ENCODE measurements at regions not wholly inside any gene's neighbourhood (a gene's known extent, or its start where the extent isn't known, plus 50 kb on each side); places are given as distances from the start of the nearest gene placed in this dataset.

GRCh38 chr4:54937501-54937900, 187.9 kb downstream of the KDR start:
- 21 to 31% methylated on average over 2 of the region's 2 CpGs for WGBS, 2 donors
- H3K27me3 ChIP-seq: no peaks in the 10 kb centered on the region
- H3K27ac ChIP-seq: no peak overlapping the region
- intact Hi-C loops (cut with DNase I): no loop called here
- no peaks in the 10 kb centered on the region for H3K9me3 ChIP-seq
- TF ChIP-seq CTCF (IDR thresholded peaks at IDR 0.05) (no peak), POLR2A (IDR thresholded peaks at IDR 0.05) (no peak)
- H3K4me3 ChIP-seq (replicated peaks in 1 of 3): no peak overlapping the region
- no peaks in the 10 kb centered on the region for H3K4me1 ChIP-seq
- DNase-seq: no peak
- H3K36me3 ChIP-seq: no peaks in the 10 kb centered on the region

- TF ChIP-seq POLR2A (IDR thresholded peaks at IDR 0.05): no peak
- no peak for TF ChIP-seq CTCF (IDR thresholded peaks at IDR 0.05)
- no peak for DNase-seq
- H3K4me3 ChIP-seq (replicated peaks in 1 of 3): no peak overlapping the region
- 90 to 96% methylated on average over 2 of the region's 2 CpGs for WGBS, 2 donors
- H3K4me1 ChIP-seq: no peaks in the 10 kb centered on the region
- H3K27me3 ChIP-seq: no peaks in the 10 kb centered on the region
- intact Hi-C loops (cut with DNase I): no loop called here
- no peak overlapping the region for H3K27ac ChIP-seq
- H3K9me3 ChIP-seq: no peaks in the 10 kb centered on the region
- H3K36me3 ChIP-seq: no peaks in the 10 kb centered on the region
Observed at GRCh38 chr4:54933579-54933978, 191.8 kb downstream of the KDR start.

- Histone ChIP-seq H3K9me3 (no peaks in the 10 kb centered on the region), H3K4me3 (replicated peaks in 1 of 3) (no peak overlapping the region), H3K4me1 (no peaks in the 10 kb centered on the region), H3K36me3 (no peaks in the 10 kb centered on the region), H3K27ac (no peak overlapping the region), H3K27me3 (no peaks in the 10 kb centered on the region)
- intact Hi-C loops (cut with DNase I): no loop called here
- TF ChIP-seq CTCF (IDR thresholded peaks at IDR 0.05) (no peak), POLR2A (IDR thresholded peaks at IDR 0.05) (no peak)
- DNase-seq: no peak
- WGBS, 2 donors: 54 to 57% methylated on average over 6 of the region's 6 CpGs
Observed at GRCh38 chr4:54930226-54930625, 195.2 kb downstream of the KDR start.

GRCh38 chr4:54929459-54929858, 195.9 kb downstream of the KDR start:
- H3K9me3 ChIP-seq: no peaks in the 10 kb centered on the region
- WGBS, 2 donors: 66 to 73% methylated on average over 4 of the region's 4 CpGs
- H3K27me3 ChIP-seq: no peaks in the 10 kb centered on the region
- intact Hi-C loops (cut with DNase I): no loop called here
- H3K27ac ChIP-seq: no peak overlapping the region
- no peaks in the 10 kb centered on the region for H3K36me3 ChIP-seq
- DNase-seq: peak in 1 of 2 donors; percentile 3
- no peak overlapping the region for H3K4me3 ChIP-seq (replicated peaks in 1 of 3)
- TF ChIP-seq POLR2A (IDR thresholded peaks at IDR 0.05): no peak
- no peak for TF ChIP-seq CTCF (IDR thresholded peaks at IDR 0.05)
- H3K4me1 ChIP-seq: no peaks in the 10 kb centered on the region

GRCh38 chr4:54924891-54925290, 200.5 kb downstream of the KDR start:
- no peak for DNase-seq
- Histone ChIP-seq H3K4me1 (no peaks in the 10 kb centered on the region), H3K36me3 (no peaks in the 10 kb centered on the region), H3K9me3 (no peaks in the 10 kb centered on the region), H3K27me3 (no peaks in the 10 kb centered on the region), H3K4me3 (replicated peaks in 1 of 3) (no peak overlapping the region), H3K27ac (no peak overlapping the region)
- TF ChIP-seq POLR2A (IDR thresholded peaks at IDR 0.05): no peak
- no peak for TF ChIP-seq CTCF (IDR thresholded peaks at IDR 0.05)
- intact Hi-C loops (cut with DNase I): no loop called here
